NT2/D1 (cell line): ENCODE measurements at regions not wholly inside any gene's neighbourhood (a gene's known extent, or its start where the extent isn't known, plus 50 kb on each side); places are given as distances from the start of the nearest gene placed in this dataset.

Experiments
- DNase-seq: peaks from one replicate; pipeline ENCODE4 v3.0.0-alpha.2; 2011; ENCODE audit warnings: low read depth, low spot score
- H3K27me3 ChIP-seq: 2 replicates; pipeline ENCODE4 v1.6.0; 2011; ENCODE audit warnings: mild to moderate bottlenecking; ENCODE audit not compliant: insufficient read length, insufficient read depth
- H3K36me3 ChIP-seq: 2 replicates; pipeline ENCODE4 v1.6.1; 2011; ENCODE audit warnings: mild to moderate bottlenecking, low read length, mixed read lengths; ENCODE audit not compliant: insufficient read depth, insufficient read length
- H3K4me1 ChIP-seq: 2 replicates; pipeline ENCODE4 v1.5.1; 2011; ENCODE audit not compliant: insufficient read depth, insufficient read length
- H3K4me3 ChIP-seq: 2 replicates; pipeline ENCODE4 v1.5.1; 2011; ENCODE audit warnings: low read depth; ENCODE audit not compliant: insufficient read length
- H3K9ac ChIP-seq: 2 replicates; pipeline ENCODE4 v1.6.0; 2011; ENCODE audit warnings: low read depth; ENCODE audit not compliant: insufficient read length
- H3K9me3 ChIP-seq: 2 replicates; pipeline ENCODE4 v1.5.1; 2011; ENCODE audit warnings: mild to moderate bottlenecking, low read length; ENCODE audit not compliant: insufficient read depth
- SUZ12 ChIP-seq: IDR thresholded peaks from 2 replicates; pipeline ENCODE4 v1.6.1; 2011; ENCODE audit not compliant: insufficient read length, insufficient read depth; ENCODE audit errors: extremely low read depth
- YY1 ChIP-seq: IDR thresholded peaks from 2 replicates; pipeline ENCODE4 v1.6.1; 2011; ENCODE audit not compliant: insufficient read length, insufficient read depth
- ZNF274 ChIP-seq: IDR thresholded peaks from 2 replicates; pipeline ENCODE4 v1.6.1; 2011; ENCODE audit warnings: mild to moderate bottlenecking, low read depth, low read length

GRCh38 chr15:87628311-87628710 lies 628.2 kb downstream of the NTRK3 start:
- Histone ChIP-seq H3K36me3 (no peaks in the 10 kb centered on the region), H3K9ac (no peak overlapping the region)
- TF ChIP-seq YY1 (no peak), ZNF274 (no peak), SUZ12 (no peak)

GRCh38 chr15:87626860-87627259 lies 629.7 kb downstream of the NTRK3 start:
- no peak for DNase-seq
- TF ChIP-seq SUZ12 (no peak), YY1 (no peak), ZNF274 (no peak)
- H3K36me3 ChIP-seq: no peaks in the 10 kb centered on the region
- no peaks in the 10 kb centered on the region for H3K27me3 ChIP-seq
- no peak overlapping the region for H3K9ac ChIP-seq
- H3K9me3 ChIP-seq: no peaks in the 10 kb centered on the region
- H3K4me1 ChIP-seq: no peaks in the 10 kb centered on the region
- no peak overlapping the region for H3K4me3 ChIP-seq

More at GRCh38 chr15:87628311-87628710, 628.2 kb downstream of the NTRK3 start:
- Histone ChIP-seq H3K4me3 (no peak overlapping the region), H3K9me3 (no peaks in the 10 kb centered on the region), H3K27me3 (no peaks in the 10 kb centered on the region), H3K4me1 (no peaks in the 10 kb centered on the region)
- no peak for DNase-seq

GRCh38 chr15:87623832-87624231 lies 632.7 kb downstream of the NTRK3 start:
- no peaks in the 10 kb centered on the region for H3K36me3 ChIP-seq
- no peak overlapping the region for H3K4me3 ChIP-seq
- no peaks in the 10 kb centered on the region for H3K9me3 ChIP-seq
- no peaks in the 10 kb centered on the region for H3K4me1 ChIP-seq
- H3K9ac ChIP-seq: no peak overlapping the region
- no peaks in the 10 kb centered on the region for H3K27me3 ChIP-seq
- no peak for TF ChIP-seq SUZ12
- TF ChIP-seq YY1: no peak
- no peak for TF ChIP-seq ZNF274
- DNase-seq: peak; percentile 13

- H3K4me3 ChIP-seq: no peak overlapping the region
- TF ChIP-seq ZNF274 (no peak), YY1 (no peak), SUZ12 (no peak)
- no peak overlapping the region for H3K9ac ChIP-seq
- DNase-seq: no peak
- no peaks in the 10 kb centered on the region for H3K27me3 ChIP-seq
- no peaks in the 10 kb centered on the region for H3K36me3 ChIP-seq
- H3K9me3 ChIP-seq: no peaks in the 10 kb centered on the region
- no peaks in the 10 kb centered on the region for H3K4me1 ChIP-seq
Measured at GRCh38 chr15:87620393-87620792, 636.1 kb downstream of the NTRK3 start.

GRCh38 chr15:87619161-87619960 lies 637.2 kb downstream of the NTRK3 start:
- DNase-seq: no peak
- no peaks in the 10 kb centered on the region for H3K4me1 ChIP-seq
- H3K9me3 ChIP-seq: no peaks in the 10 kb centered on the region
- no peaks in the 10 kb centered on the region for H3K27me3 ChIP-seq
- H3K9ac ChIP-seq: no peak overlapping the region
- H3K4me3 ChIP-seq: no peak overlapping the region
- no peaks in the 10 kb centered on the region for H3K36me3 ChIP-seq
- TF ChIP-seq ZNF274 (no peak), YY1 (no peak), SUZ12 (no peak)

GRCh38 chr15:87618203-87618725 lies 638.3 kb downstream of the NTRK3 start:
- Histone ChIP-seq H3K27me3 (no peaks in the 10 kb centered on the region), H3K4me3 (no peak overlapping the region), H3K9me3 (no peaks in the 10 kb centered on the region), H3K36me3 (no peaks in the 10 kb centered on the region), H3K4me1 (no peaks in the 10 kb centered on the region), H3K9ac (no peak overlapping the region)
- TF ChIP-seq SUZ12: no peak
- TF ChIP-seq ZNF274: no peak
- no peak for TF ChIP-seq YY1
- no peak for DNase-seq

- no peak overlapping the region for H3K4me3 ChIP-seq
- no peaks in the 10 kb centered on the region for H3K27me3 ChIP-seq
- H3K9me3 ChIP-seq: no peaks in the 10 kb centered on the region
- no peak overlapping the region for H3K9ac ChIP-seq
- DNase-seq: no peak
- no peak for TF ChIP-seq ZNF274
- no peaks in the 10 kb centered on the region for H3K4me1 ChIP-seq
- no peaks in the 10 kb centered on the region for H3K36me3 ChIP-seq
Measured at GRCh38 chr15:87614704-87615103, 641.8 kb downstream of the NTRK3 start.
